Hippocampal formation (tissue), 2 donors: ENCODE measurements at regions not wholly inside any gene's neighbourhood (a gene's known extent, or its start where the extent isn't known, plus 50 kb on each side); places are given as distances from the start of the nearest gene placed in this dataset.

Experiments
- DNase-seq, 2 donors: peaks; one replicate each; lab custom pipeline; 2025; lab: John Stamatoyannopoulos, UW

- DNase-seq, result no peak
These were observed 394.0 kb downstream of the NPHP4 start for GRCh38 chr1:5597991-5598823.

GRCh38 chr1:5597171-5597850 is 394.9 kb downstream of the NPHP4 start:
- no peak for DNase-seq

- no peak for DNase-seq
These were observed 395.6 kb downstream of the NPHP4 start for GRCh38 chr1:5596651-5597050.

- no peak for DNase-seq
These were observed 396.6 kb downstream of the NPHP4 start for GRCh38 chr1:5595531-5596170.

GRCh38 chr1:5594056-5594956 is 397.9 kb downstream of the NPHP4 start:
- DNase-seq, result no peak

GRCh38 chr1:5590717-5591116 is 401.5 kb downstream of the NPHP4 start:
- no peak for DNase-seq

GRCh38 chr1:5586629-5587028 is 405.6 kb downstream of the NPHP4 start:
- DNase-seq, result no peak

GRCh38 chr1:5585256-5585655 is 407.0 kb downstream of the NPHP4 start:
- no peak for DNase-seq

- no peak for DNase-seq
These were observed 411.3 kb downstream of the NPHP4 start for GRCh38 chr1:5580926-5581325.

GRCh38 chr1:5579966-5580365 is 412.3 kb downstream of the NPHP4 start:
- DNase-seq, result no peak

GRCh38 chr1:5578690-5579089 is 413.5 kb downstream of the NPHP4 start:
- DNase-seq, result no peak

- no peak for DNase-seq
These were observed 414.8 kb downstream of the NPHP4 start for GRCh38 chr1:5577255-5578040.

GRCh38 chr1:5576673-5577065 is 415.6 kb downstream of the NPHP4 start:
- DNase-seq, result no peak

- no peak for DNase-seq
These were observed 416.1 kb downstream of the NPHP4 start for GRCh38 chr1:5576011-5576672.

- no peak for DNase-seq
These were observed 416.8 kb downstream of the NPHP4 start for GRCh38 chr1:5575396-5575940.

- DNase-seq, result no peak
These were observed 417.6 kb downstream of the NPHP4 start for GRCh38 chr1:5574641-5575040.

GRCh38 chr1:5572794-5573193 is 419.4 kb downstream of the NPHP4 start:
- DNase-seq, result no peak

- no peak for DNase-seq
These were observed 420.3 kb downstream of the NPHP4 start for GRCh38 chr1:5571861-5572401.

GRCh38 chr1:5571438-5571837 is 420.8 kb downstream of the NPHP4 start:
- no peak for DNase-seq

GRCh38 chr1:5570931-5571330 is 421.3 kb downstream of the NPHP4 start:
- DNase-seq, result no peak
